Endothelial cell of hepatic sinusoid (primary cell): ENCODE measurements at regions not wholly inside any gene's neighbourhood (a gene's known extent, or its start where the extent isn't known, plus 50 kb on each side); places are given as distances from the start of the nearest gene placed in this dataset.

Source experiments
- in situ Hi-C: cut with HindIII; loops from 2 replicates; pipeline ENCODE4 v1.10.0; 2017; ENCODE audit warnings: low sequenced_read_pairs

DNA sequence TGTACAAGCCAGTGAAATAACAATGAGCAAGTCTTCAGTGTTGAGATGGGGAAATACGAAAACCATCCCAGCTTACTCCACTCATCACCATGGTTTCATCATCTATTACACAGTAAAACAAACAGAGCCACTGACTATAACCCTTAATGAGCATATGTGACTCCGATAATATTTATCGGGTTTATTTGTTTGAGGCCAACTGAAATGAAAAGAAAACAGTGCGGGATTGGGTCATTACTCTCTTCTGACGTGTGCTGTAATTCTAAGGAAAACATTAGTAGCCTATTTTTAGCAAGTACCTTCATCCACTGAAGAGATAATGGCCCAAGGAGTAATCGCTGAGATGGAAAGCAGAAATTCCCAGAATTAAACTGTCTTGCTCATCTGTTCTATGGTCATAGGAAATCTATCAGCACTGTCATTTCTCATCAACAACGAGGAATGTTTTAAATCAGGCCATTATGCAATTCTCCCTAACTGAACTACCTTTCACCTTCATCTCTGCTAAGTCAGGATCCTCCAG, 716.5 kb downstream of the INHBA start:
- in situ Hi-C loops = no loop called here

DNA sequence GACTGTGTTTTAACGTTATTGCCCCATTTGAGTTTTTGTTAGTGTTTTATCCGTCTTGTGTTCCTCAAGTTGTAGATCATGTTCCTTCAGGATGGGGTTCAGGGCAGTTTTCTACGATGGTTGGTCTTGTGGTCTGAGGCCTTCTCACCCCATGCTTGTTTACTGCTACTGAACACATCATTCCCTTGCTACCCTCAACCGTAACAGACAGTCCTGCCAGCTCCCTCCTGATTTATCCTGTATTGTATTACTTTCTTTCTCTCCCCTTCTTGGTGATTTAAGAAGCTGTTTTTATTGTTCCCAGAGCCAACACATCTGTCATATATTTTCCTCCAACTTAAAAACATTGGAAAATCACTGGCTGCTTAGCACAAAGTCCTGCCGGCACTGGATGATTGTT, 719.8 kb downstream of the INHBA start:
- in situ Hi-C loops = no loop called here

DNA sequence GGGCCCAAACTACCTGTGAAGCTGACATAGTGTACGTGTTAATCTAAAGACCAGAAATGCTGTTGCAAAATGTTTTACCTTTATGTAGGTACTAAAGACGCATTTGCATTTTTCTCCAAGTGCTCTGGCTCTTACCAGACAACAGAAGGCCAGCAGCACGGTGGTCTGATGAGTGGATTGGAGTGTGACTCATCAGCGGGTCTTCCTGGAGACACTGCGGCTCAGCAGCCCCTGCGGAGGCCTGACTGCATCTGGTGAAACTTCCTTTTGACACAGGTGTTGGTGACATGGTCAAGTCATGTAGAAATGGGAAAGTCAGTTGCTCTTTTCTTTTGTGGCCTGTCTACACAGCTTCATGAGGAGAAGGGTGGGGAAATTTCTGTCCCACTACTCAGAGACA, 723.6 kb downstream of the INHBA start:
- in situ Hi-C loops = no loop called here

DNA sequence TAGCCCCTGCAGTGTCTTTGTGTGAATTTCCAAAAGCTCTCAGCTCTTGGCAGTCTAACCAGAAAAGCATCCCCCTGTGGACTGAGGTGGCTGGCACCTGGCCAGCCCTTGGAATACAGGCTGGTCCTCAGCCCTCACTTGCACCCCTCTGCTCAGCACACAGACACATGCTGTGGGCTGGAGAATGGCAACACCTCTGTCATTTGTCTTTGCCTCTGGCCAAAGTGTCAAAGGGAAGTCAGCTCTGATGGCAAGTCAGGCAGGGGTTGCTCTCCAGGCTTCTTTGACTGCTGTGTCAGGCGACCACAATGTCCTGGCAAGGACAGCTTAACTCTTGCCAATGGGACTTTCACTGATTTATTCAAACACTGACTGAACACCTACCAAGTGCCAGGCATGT, 724.8 kb downstream of the INHBA start:
- in situ Hi-C loops = no loop called here

DNA sequence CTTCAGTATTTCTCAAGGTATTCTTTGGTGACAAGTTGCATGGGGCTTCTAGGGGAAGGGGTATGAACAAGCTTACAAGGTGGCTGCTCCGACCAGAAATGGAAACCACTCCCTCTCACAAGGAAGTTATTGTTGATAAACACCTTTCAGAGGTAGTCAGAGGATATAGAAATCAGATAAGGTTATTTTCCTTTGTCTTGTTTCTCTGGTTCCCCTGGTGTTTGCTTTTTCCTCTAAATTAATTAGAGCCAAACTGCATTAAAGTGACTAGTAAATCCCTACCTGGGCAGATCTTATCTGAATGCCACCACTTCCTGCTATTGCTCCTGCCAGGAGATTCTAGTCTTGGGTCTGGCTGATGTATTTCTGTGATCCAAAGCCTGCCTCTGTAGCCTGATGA, 725.4 kb downstream of the INHBA start:
- in situ Hi-C loops = no loop called here

DNA sequence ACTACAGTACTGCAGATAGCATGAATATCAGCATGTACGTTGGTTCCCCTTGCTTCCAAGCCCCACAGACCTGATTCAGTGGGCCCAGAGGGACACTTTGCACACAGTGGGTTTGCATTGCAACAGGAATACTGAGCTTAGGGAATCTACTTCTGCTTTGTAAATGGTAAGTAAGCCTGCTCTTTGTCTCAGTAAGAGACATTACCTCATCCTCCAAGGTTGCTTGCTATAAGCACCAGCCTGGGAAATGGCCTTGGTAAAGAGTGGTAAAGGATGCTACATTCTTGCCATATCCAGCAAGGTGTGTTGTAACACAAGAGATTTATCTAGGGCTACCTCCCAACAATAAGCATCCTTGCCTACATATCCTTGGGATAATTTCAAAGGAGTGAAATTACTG, 730.5 kb downstream of the INHBA start:
- in situ Hi-C loops = no loop called here

DNA sequence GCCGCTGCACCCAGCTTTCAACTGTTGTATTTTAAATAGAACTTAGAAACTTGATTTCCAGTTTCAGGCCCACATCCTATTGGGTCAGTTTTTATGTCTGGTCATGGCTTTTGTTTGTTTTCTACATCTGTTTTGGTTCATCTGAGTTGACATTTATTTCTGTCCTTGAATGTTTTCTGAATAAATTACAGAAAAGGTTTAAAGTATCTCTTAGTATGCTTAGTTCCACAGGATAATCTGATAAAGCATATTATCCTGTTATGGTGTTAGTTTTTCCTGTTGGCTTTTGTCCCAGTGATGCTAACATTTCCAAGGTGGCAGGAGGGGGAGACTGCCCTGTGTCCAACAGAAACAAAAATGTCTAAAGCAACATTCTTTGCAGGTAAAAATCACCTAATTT, 733.2 kb downstream of the INHBA start:
- in situ Hi-C loops = no loop called here

DNA sequence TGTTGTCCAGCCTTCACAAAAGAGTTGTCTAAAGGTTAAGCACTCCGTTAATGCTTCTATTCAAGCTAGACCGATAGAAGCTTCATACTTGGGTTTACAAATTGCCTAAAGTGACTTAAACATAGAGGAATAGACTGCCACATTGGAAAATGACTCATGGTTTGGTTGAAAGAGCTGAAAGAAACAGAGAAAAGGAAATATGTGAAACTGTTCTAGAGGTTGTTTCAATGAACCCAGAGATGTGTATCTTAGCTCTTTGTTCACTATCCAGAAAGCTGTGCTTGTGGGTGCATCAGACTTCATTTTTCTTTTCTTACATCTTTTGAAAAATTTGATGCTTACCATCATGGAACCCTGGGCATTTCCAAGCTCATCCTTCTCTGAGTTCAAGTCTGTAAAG, 736.2 kb downstream of the INHBA start:
- in situ Hi-C loops = no loop called here

DNA sequence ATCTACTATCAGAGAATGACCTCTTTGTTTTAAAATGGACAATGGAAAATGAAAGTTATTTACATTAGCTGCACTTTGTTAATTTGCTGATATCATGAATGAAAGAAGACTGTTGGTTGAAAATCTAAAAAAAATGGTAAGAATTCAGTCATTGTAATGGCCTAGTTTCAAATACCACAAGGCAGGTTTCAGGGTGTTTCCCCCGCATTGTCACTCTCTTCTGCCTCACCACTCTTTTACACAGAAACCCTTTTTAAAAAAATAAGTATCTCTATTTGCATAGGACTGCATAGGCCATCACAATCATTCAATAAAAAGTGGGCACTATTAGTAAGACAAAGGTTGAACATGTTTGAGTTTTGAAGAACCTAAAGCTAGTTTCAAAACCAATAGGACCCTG, 737.1 kb downstream of the INHBA start:
- in situ Hi-C loops = no loop called here

DNA sequence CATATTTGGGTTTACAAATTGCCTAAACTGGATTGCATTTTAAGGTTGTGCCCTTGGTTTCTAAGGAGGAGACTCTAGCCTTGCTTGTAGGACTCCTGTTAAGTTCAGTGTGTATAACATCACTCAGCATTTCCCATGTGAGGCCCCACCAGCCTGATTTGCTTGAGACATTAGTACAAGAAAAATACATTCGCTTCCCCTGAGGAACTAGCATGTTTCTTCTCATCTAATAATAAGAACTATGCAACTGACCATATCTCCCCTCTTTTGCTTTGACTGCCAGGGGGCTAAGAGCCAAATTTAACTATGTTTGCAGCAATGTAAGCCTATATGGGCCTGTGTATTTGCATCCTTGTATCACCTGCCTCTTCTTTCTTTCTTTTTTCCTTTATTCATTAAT, 737.9 kb downstream of the INHBA start:
- in situ Hi-C loops = no loop called here

DNA sequence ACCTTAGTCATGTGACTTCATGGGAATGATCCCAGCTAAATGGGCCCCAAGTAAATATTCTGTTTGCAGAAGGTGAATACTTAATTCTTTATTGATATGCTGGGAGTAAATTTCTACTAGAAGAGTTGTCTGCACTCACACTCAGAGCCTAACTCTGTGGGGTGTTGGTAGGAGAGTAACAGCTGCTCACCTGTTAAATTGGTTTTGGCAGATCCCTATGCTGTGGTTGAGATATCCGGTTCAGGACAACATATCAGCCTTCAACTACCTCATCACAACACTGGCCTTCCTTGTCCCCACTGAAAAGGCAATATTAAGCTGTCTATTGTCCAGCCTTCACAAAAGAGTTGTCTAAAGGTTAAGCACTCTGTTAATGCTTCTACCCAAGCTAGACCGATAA, 738.3 kb downstream of the INHBA start:
- in situ Hi-C loops = no loop called here

DNA sequence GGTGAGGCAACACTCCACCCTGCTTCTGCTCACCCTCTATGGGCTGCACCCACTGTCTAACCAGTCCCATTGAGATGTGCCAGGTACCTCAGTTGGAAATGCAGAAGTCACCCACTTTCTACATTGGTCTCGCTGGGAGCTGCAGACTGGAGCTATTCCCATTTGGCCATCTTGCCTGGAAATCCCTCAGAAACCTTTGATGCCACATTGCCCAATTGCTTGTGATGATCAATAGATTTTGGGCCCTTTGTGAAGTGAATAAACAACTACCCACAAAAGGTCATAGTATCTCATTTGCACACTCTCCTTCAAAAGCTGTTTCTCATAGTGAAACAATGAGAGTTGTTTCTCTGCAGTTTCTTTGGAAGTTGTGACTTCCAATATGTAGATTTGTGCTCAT, 742.9 kb downstream of the INHBA start:
- in situ Hi-C loops = no loop called here

DNA sequence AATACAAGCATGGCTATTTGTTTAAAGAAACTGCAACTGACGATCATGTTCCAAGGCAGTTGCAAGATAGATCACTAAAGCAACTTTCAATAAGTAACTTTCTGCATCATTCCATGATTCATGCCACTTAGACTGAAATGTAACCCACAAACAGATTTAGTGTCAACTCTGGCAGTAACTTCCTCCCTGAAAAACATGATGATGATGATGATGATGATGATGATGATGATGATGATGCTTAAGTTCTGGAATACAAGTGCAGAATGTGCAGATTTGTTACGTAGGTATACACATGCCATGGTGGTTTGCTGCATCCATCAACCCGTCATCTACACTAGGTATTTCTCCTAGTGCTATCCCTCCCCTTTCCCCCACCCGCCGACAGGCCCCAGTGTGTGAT, 754.7 kb downstream of the INHBA start:
- in situ Hi-C loops = no loop called here

DNA sequence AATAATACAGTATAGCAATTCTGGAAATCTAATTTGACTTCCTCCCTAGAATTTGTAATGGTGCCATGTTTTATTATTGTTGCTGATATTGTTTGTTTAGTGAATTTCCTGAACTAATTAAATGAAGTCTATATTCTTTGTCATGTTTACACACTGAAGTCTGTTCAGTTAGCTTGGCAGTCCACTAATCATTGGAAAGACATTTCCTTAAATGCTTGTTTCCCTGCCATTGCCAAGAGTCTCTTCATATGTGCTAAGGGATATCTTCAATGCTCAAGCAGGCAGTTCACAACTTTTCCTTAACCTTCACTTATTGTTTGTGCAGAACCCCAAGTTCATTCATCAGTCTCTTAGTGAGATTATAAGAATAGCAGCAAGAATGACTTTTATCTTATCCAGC, 755.3 kb downstream of the INHBA start:
- in situ Hi-C loops = no loop called here

DNA sequence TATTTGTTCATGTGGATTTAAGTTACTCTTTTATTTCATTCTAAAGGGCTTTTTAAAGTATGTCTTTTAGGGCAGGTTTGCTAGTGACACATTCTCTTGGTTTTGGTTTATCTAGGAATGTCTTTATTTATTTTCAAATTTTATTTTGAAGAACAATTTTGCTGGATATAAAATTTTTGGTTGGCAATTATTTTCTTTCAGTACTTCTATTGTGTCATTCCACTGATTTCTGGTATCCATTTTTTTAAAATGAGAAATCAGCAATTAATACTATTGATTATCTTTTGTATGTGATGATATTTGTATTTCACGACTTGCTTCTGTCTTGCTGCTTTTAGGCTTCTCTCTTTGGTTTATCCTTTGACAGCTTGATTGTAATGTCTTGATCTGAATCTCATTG, 756.3 kb downstream of the INHBA start:
- in situ Hi-C loops = no loop called here

DNA sequence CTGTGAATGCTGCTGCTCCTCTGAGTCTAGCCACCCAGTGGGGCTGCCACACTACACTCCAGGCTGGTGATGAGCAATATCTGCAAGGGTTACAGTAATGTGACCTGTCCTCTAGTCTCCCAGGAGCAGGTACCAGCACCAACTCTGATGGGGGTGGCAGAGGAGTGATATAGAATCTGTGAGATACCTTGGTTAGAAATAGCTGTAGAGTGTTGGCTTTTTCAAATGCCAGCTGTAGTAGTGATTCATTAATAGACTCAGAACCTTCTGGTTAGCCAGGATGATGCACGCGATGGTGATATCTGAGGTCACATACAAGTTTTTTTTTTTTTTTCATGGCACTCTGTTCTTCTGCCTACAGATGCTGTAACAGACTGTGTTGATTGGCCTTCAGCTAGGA, 757.1 kb downstream of the INHBA start:
- in situ Hi-C loops = no loop called here

DNA sequence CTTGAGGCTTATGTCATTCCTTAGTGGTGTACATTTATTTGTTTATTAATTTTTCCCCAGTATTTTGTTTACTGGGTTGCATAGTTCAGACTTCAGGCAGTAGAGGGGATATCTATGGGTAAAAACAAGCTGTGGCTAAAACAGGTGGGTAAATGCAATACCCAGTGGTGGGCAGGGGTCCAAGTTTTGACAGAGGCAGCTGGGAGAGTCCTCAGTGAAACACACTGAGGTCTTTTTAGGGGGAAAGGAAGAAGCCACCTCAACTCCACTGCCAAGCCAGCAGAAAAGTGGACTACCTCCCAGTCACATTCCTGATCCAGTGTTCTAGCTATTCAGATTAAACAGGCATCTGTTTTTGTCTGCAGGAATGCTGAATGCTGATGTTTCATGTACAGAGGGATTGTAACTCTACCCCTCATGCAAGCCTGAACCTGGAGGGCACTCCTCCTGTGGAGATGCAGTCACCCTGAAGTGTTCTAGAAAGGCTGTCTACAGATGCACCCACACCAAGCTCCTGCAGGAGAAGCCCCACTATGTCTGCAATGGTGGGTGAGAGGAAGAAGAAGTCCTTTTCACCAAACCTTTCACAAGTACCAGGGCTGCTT, 757.8 kb downstream of the INHBA start:
- in situ Hi-C loops = no loop called here

DNA sequence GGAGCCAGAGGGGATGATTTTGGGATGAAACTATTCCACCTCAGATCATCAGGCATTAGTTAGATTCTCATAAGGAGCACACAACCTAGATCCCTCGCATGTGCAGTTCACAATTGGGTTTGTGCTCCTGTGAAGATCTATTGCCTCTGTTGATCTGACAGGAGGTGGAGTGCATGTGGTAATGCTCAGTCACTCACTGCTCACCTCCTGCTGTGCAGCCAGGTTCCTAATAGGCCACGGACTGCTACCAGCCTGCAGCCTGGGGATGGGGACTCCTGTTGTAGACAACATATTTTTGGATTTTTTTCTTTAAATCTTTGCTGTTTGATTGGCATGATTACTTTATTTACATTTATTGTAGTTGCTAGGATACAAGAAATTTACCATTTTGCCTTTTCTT, 765.0 kb downstream of the INHBA start:
- in situ Hi-C loops = no loop called here

DNA sequence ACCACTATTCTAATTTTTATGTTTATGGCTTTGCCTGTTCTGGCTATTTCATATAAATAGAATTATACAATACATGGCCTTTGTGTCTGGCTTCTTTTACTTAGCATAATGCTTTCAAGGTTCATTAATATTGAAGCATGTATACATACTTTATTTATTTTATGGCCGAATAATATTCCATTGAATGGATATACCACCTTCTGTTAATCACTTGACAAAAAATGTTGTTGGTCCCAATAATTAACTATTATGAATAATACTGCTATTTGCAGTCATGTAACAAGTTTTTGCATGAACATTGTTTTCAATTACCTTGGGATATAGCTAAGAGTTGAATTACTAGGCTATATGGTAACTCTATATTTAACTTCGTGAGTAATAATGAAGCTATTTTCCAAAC, 767.5 kb downstream of the INHBA start:
- in situ Hi-C loops = no loop called here

DNA sequence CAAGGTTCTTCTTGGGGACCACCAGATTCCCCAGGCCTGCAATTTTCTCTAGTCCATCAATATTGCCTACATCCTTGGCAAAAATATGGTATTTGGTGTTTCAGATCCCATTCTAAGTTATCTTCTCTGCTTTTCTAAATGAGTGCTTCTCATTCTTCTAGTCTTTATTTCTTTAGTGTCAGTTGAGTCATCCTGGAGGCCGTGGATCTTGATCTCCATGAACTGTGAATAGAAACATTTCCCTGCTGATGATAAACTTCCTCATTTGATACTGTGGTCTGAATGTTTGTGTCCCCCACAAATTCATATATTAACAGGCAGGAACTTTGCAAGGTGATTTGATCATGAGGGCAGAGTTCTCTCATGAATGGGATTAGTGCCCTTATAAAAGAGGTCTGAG, 779.3 kb downstream of the INHBA start:
- in situ Hi-C loops = loop anchor here (5.0 kb wide), 1 partner anchor 86 kb away; no protein-coding TSS in a partner anchor

DNA sequence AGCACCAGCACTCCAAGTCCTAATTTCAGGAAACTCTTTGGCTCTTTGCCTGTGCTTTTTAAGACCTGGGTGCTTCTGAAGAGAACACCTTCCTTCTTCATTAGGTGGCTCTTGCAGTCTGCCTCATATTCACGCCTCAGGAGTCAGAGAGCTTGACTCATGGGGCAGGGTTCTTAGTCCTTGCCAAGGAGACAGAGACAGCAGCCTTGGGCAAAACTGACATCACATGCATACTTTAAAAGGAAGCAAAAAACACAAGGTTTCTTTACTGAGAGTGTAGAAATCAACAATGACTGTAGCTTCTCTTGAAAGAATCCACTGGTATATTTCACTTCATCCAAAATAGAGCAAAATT, 780.6 kb downstream of the INHBA start:
- in situ Hi-C loops = loop anchor here (5.0 kb wide), 1 partner anchor 85 kb away; no protein-coding TSS in a partner anchor

DNA sequence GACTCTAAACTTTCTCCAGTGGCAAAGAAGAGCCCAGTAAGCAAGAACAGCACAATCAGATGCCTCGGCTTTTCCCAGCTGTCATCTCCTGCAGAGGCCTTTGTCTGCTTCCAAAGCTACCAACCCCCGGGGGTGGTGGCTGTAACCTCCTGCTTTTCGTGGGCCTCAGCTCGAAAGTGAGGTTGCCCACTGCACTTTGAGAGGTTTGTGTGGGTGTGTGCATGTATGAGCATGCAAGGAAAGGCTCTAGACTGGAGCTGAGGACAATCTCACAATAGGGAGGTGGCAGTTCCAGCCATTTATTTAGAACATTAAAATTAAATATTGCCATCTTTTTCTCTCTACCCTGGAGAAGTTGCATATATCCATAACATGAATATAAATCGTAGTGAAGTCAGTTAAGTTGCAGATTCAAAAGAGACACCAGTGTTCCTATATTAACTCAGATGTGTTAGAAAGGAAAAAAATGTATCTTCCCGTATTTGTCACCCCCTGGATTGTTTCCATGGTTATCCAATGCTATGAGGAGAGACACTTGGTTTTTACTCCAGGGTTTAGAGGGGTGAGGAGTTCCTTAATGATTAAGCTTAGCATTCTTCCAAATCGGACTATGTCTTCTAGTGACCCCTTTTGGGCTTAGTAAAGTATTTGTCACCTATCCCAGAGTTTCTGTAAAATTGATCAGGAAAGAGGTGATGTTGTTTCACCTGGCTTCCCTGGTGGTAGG, 781.1 kb downstream of the INHBA start:
- in situ Hi-C loops = loop anchor here (5.0 kb wide), 1 partner anchor 84 kb away; no protein-coding TSS in a partner anchor
